NB4 (cell line): ENCODE measurements at regions not wholly inside any gene's neighbourhood (a gene's known extent, or its start where the extent isn't known, plus 50 kb on each side); places are given as distances from the start of the nearest gene placed in this dataset.

Experiments
- CTCF ChIP-seq: IDR thresholded peaks from one replicate; pipeline ENCODE4 v1.5.1; 2012; ENCODE audit warnings: low read depth, low read length
- POLR2A ChIP-seq: IDR thresholded peaks from 2 replicates; pipeline ENCODE4 v1.6.1; 2011; ENCODE audit warnings: mild to moderate bottlenecking; ENCODE audit not compliant: insufficient read length; ENCODE audit errors: extremely low read depth

GRCh38 chr14:101708853-101709532, 52.5 kb upstream of the PPP2R5C start:
- TF ChIP-seq CTCF = no peak
- no peak for TF ChIP-seq POLR2A
